Neural cell (in vitro differentiated cells): ENCODE measurements at regions not wholly inside any gene's neighbourhood (a gene's known extent, or its start where the extent isn't known, plus 50 kb on each side); places are given as distances from the start of the nearest gene placed in this dataset.

ENCODE experiments used
- H2AFZ ChIP-seq: fragments of 200-600, 300-800 bp; sonication (generic), shearing (Covaris generic); 2 replicates; pipeline ENCODE4 v1.6.0; 2014; ENCODE audit warnings: low read depth, mild to moderate bottlenecking, antibody characterized with exemption, low read length, moderate library complexity
- H3F3A ChIP-seq: fragments of 200-600 bp; shearing (Covaris generic); 2 replicates; pipeline ENCODE4 v1.6.1; 2016; ENCODE audit warnings: mild to moderate bottlenecking, moderate library complexity, mixed read lengths, antibody characterized with exemption, low read length; ENCODE audit not compliant: insufficient read depth, poor library complexity, severe bottlenecking
- H3K27ac ChIP-seq: fragments of 200-600, 300-800 bp; sonication (generic), shearing (Covaris generic); 2 replicates; pipeline ENCODE4 v1.5.1; 2014; ENCODE audit warnings: mild to moderate bottlenecking, low read length, moderate library complexity
- H3K27me3 ChIP-seq: fragments of 300-800, 200-600 bp; sonication (generic), shearing (Covaris generic); 2 replicates; pipeline ENCODE4 v1.6.0; 2014; ENCODE audit warnings: mild to moderate bottlenecking, low read depth, low read length, moderate library complexity; ENCODE audit not compliant: insufficient read depth
- H3K36me3 ChIP-seq: fragments of 300-800, 200-600 bp; sonication (generic), shearing (Covaris generic); 2 replicates; pipeline ENCODE4 v1.5.1; 2014; ENCODE audit warnings: mild to moderate bottlenecking, antibody characterized with exemption, low read length, moderate library complexity; ENCODE audit not compliant: insufficient read depth
- H3K4me2 ChIP-seq: fragments of 300-800, 200-600 bp; sonication (generic), shearing (Covaris generic); 2 replicates; pipeline ENCODE4 v1.6.0; 2014; ENCODE audit warnings: mild to moderate bottlenecking, low read length
- H3K4me3 ChIP-seq: fragments of 300-800, 200-600 bp; sonication (generic), shearing (Covaris generic); 2 replicates; pipeline ENCODE4 v1.5.1; 2014; ENCODE audit warnings: mild to moderate bottlenecking, low read length, moderate library complexity
- H3K79me2 ChIP-seq: fragments of 200-600 bp; shearing (Covaris generic); replicated peaks from 2 replicates; pipeline ENCODE4 v1.6.0; 2014; ENCODE audit warnings: mild to moderate bottlenecking, low read length, moderate library complexity; ENCODE audit not compliant: insufficient read depth
- H3K9ac ChIP-seq: fragments of 300-800, 200-600 bp; sonication (generic), shearing (Covaris generic); 2 replicates; pipeline ENCODE4 v1.6.1; 2016; ENCODE audit warnings: mild to moderate bottlenecking, low read length, mixed read lengths
- H3K9me2 ChIP-seq: fragments of 200-600 bp; shearing (Covaris generic); 2 replicates; pipeline ENCODE4 v1.6.1; 2016; ENCODE audit warnings: mild to moderate bottlenecking, low read length, mixed read lengths; ENCODE audit not compliant: insufficient read depth
- H3K9me3 ChIP-seq: fragments of 200-600, 300-800 bp; sonication (generic), shearing (Covaris generic); 2 replicates; pipeline ENCODE4 v1.6.1; 2016; ENCODE audit warnings: mild to moderate bottlenecking, mixed run types, low read length, moderate library complexity, mixed read lengths
- H4K20me1 ChIP-seq: fragments of 200-600 bp; shearing (Covaris generic); 2 replicates; pipeline ENCODE4 v1.6.1; 2016; ENCODE audit warnings: mild to moderate bottlenecking, mixed run types; ENCODE audit not compliant: insufficient read depth
- CTCF ChIP-seq: fragments of 450-650 bp; IDR thresholded peaks from 2 replicates; pipeline ENCODE4 v1.5.1; 2014; ENCODE audit warnings: antibody characterized with exemption, mild to moderate bottlenecking, moderate library complexity; ENCODE audit not compliant: poor library complexity, severe bottlenecking
- EP300 ChIP-seq: fragments of 450-650 bp; conservative IDR thresholded peaks from 2 replicates; pipeline ENCODE4 v1.6.1; 2014; ENCODE audit warnings: antibody characterized with exemption, mild to moderate bottlenecking, moderate library complexity; ENCODE audit not compliant: poor library complexity, severe bottlenecking
- MXI1 ChIP-seq: fragments of 450-650 bp; conservative IDR thresholded peaks from 2 replicates; pipeline ENCODE4 v1.6.1; 2014; ENCODE audit warnings: antibody characterized with exemption, mild to moderate bottlenecking; ENCODE audit not compliant: poor library complexity, severe bottlenecking
- POLR2AphosphoS5 ChIP-seq: IDR thresholded peaks from 2 replicates; pipeline ENCODE4 v1.6.1; 2012
- RAD21 ChIP-seq: fragments of 450-650 bp; conservative IDR thresholded peaks from 2 replicates; pipeline ENCODE4 v1.6.1; 2014; ENCODE audit warnings: antibody characterized with exemption, mild to moderate bottlenecking, moderate library complexity
- REST ChIP-seq: IDR thresholded peaks from 2 replicates; pipeline ENCODE4 v1.6.1; 2012; ENCODE audit warnings: borderline replicate concordance
- TAF1 ChIP-seq: IDR thresholded peaks from 2 replicates; pipeline ENCODE4 v1.6.1; 2012; ENCODE audit warnings: low read depth

GRCh38 chr1:116242741-116243140 lies 130.3 kb upstream of the ATP1A1 start:
- no peak overlapping the region for H3K4me2 ChIP-seq
- no peak overlapping the region for H2AFZ ChIP-seq
- no peaks in the 10 kb centered on the region for H3K9me3 ChIP-seq
- H3K27ac ChIP-seq: no peak overlapping the region
- no peaks in the 10 kb centered on the region for H3F3A ChIP-seq
- no peaks in the 10 kb centered on the region for H3K27me3 ChIP-seq
- H3K4me3 ChIP-seq: no peak overlapping the region
- TF ChIP-seq CTCF: no peak
- TF ChIP-seq EP300: no peak
- no peak for TF ChIP-seq RAD21
- TF ChIP-seq MXI1: no peak
- TF ChIP-seq POLR2AphosphoS5: no peak
- TF ChIP-seq TAF1: no peak
- TF ChIP-seq REST: no peak
- H3K79me2 ChIP-seq: no peaks in the 10 kb centered on the region
- H3K9ac ChIP-seq: no peak overlapping the region
- H4K20me1 ChIP-seq: no peaks in the 10 kb centered on the region
- H3K36me3 ChIP-seq: no peaks in the 10 kb centered on the region
- no peaks in the 10 kb centered on the region for H3K9me2 ChIP-seq

- Histone ChIP-seq H3K79me2 (no peaks in the 10 kb centered on the region), H2AFZ (no peak overlapping the region), H4K20me1 (no peaks in the 10 kb centered on the region), H3K27ac (no peak overlapping the region), H3K9me2 (no peaks in the 10 kb centered on the region), H3K4me2 (no peak overlapping the region), H3K36me3 (no peaks in the 10 kb centered on the region), H3K9ac (no peak overlapping the region), H3K9me3 (no peaks in the 10 kb centered on the region), H3F3A (no peaks in the 10 kb centered on the region), H3K27me3 (no peaks in the 10 kb centered on the region), H3K4me3 (no peak overlapping the region)
- TF ChIP-seq CTCF (no peak), REST (no peak), RAD21 (no peak), POLR2AphosphoS5 (no peak)
Measured at GRCh38 chr1:116243333-116244054, 129.6 kb upstream of the ATP1A1 start.
